H9 (cell line): ENCODE measurements at regions not wholly inside any gene's neighbourhood (a gene's known extent, or its start where the extent isn't known, plus 50 kb on each side); places are given as distances from the start of the nearest gene placed in this dataset.

ENCODE experiments used
- DNase-seq: peaks from one replicate; pipeline ENCODE4 v3.0.0-alpha.2; 2017
- H2AFZ ChIP-seq: one replicate; pipeline ENCODE4 v1.6.1; 2013; ENCODE audit warnings: mild to moderate bottlenecking, low read length, control low read depth, moderate library complexity
- H2AK5ac ChIP-seq: 2 replicates; pipeline ENCODE4 v1.6.1; 2013; ENCODE audit warnings: low read length, control low read depth, mixed read lengths; ENCODE audit not compliant: insufficient read length
- H2BK120ac ChIP-seq: one replicate; pipeline ENCODE4 v1.6.1; 2013; ENCODE audit warnings: low read depth, mild to moderate bottlenecking, low read length, control low read depth, inconsistent platforms; ENCODE audit not compliant: poor library complexity, severe bottlenecking
- H2BK12ac ChIP-seq: 2 replicates; pipeline ENCODE4 v1.6.1; 2013; ENCODE audit warnings: low read length, control low read depth, mixed read lengths, low read depth; ENCODE audit not compliant: insufficient read length
- H2BK15ac ChIP-seq: 2 replicates; pipeline ENCODE4 v1.6.1; 2013; ENCODE audit warnings: low read depth, low read length, control low read depth
- H2BK20ac ChIP-seq: one replicate; pipeline ENCODE4 v1.6.1; 2013; ENCODE audit warnings: low read depth, mild to moderate bottlenecking, low read length, control low read depth, inconsistent platforms; ENCODE audit not compliant: poor library complexity, severe bottlenecking
- H2BK5ac ChIP-seq: 2 replicates; pipeline ENCODE4 v1.6.1; 2013; ENCODE audit warnings: low read length, control low read depth, mixed read lengths; ENCODE audit not compliant: insufficient read length
- H3K14ac ChIP-seq: 2 replicates; pipeline ENCODE4 v1.6.1; 2013; ENCODE audit warnings: low read length, control low read depth; ENCODE audit not compliant: insufficient read depth
- H3K18ac ChIP-seq: 2 replicates; pipeline ENCODE4 v1.6.1; 2013; ENCODE audit warnings: low read depth, mild to moderate bottlenecking, mixed read lengths, low read length, control low read depth; ENCODE audit not compliant: insufficient read length
- H3K23ac ChIP-seq: 2 replicates; pipeline ENCODE4 v1.6.1; 2013; ENCODE audit warnings: low read length, control low read depth, mixed read lengths, low read depth; ENCODE audit not compliant: insufficient read length
- H3K23me2 ChIP-seq: 2 replicates; pipeline ENCODE4 v1.6.1; 2013; ENCODE audit warnings: low read depth, mild to moderate bottlenecking, mixed read lengths, low read length, control low read depth; ENCODE audit not compliant: insufficient read length, poor library complexity, severe bottlenecking
- H3K27ac ChIP-seq: 2 replicates; pipeline ENCODE4 v1.5.1; 2013; ENCODE audit warnings: low read length, control low read depth, mixed read lengths, low read depth; ENCODE audit not compliant: insufficient read length
- H3K27me3 ChIP-seq: 2 replicates; pipeline ENCODE4 v1.6.1; 2013; ENCODE audit warnings: low read length, control low read depth, inconsistent platforms; ENCODE audit not compliant: insufficient read depth
- H3K4ac ChIP-seq: 2 replicates; pipeline ENCODE4 v1.6.1; 2013; ENCODE audit warnings: low read depth, mild to moderate bottlenecking, control low read depth, inconsistent platforms, low read length, moderate library complexity
- H3K4me1 ChIP-seq: 2 replicates; pipeline ENCODE4 v1.6.1; 2013; ENCODE audit warnings: low read length, control low read depth, inconsistent platforms; ENCODE audit not compliant: insufficient read depth
- H3K4me2 ChIP-seq: 2 replicates; pipeline ENCODE4 v1.6.1; 2013; ENCODE audit warnings: low read length, control low read depth, mixed read lengths; ENCODE audit not compliant: insufficient read length, insufficient read depth
- H3K56ac ChIP-seq: 2 replicates; pipeline ENCODE4 v1.6.1; 2013; ENCODE audit warnings: low read depth, mild to moderate bottlenecking, mixed read lengths, low read length, control low read depth; ENCODE audit not compliant: insufficient read length
- H3K79me1 ChIP-seq: 2 replicates; pipeline ENCODE4 v1.6.1; 2013; ENCODE audit warnings: low read depth, mild to moderate bottlenecking, moderate library complexity, low read length, control low read depth, inconsistent platforms; ENCODE audit not compliant: insufficient read depth, poor library complexity, severe bottlenecking
- H3K79me2 ChIP-seq: 2 replicates; pipeline ENCODE4 v1.6.1; 2013; ENCODE audit warnings: low read length, control low read depth, inconsistent platforms; ENCODE audit not compliant: insufficient read depth
- H3K9ac ChIP-seq: 2 replicates; pipeline ENCODE4 v1.6.1; 2013; ENCODE audit warnings: low read length, control low read depth, mixed read lengths; ENCODE audit not compliant: insufficient read length; ENCODE audit errors: extremely low read depth
- H3K9me3 ChIP-seq: one replicate; pipeline ENCODE4 v1.6.1; 2013; ENCODE audit warnings: low read depth, low read length, inconsistent platforms; ENCODE audit not compliant: control insufficient read depth
- H3T11ph ChIP-seq: one replicate; pipeline ENCODE4 v1.6.1; 2013; ENCODE audit warnings: mild to moderate bottlenecking, low read length, control low read depth, inconsistent platforms
- H4K20me1 ChIP-seq: one replicate; pipeline ENCODE4 v1.6.1; 2013; ENCODE audit not compliant: control insufficient read depth, insufficient read length, insufficient read depth
- H4K5ac ChIP-seq: 2 replicates; pipeline ENCODE4 v1.6.1; 2013; ENCODE audit warnings: low read depth, mild to moderate bottlenecking, mixed read lengths, low read length, control low read depth; ENCODE audit not compliant: insufficient read length
- H4K8ac ChIP-seq: replicated peaks from 2 replicates; pipeline ENCODE4 v1.6.1; 2013; ENCODE audit warnings: low read length, control low read depth, mixed read lengths, low read depth; ENCODE audit not compliant: insufficient read length
- H4K91ac ChIP-seq: 2 replicates; pipeline ENCODE4 v1.6.1; 2013; ENCODE audit warnings: low read depth, mild to moderate bottlenecking, moderate library complexity, mixed read lengths, low read length, control low read depth; ENCODE audit not compliant: insufficient read length
- H3K27ac Mint-ChIP-seq, 3 experiments: 2 replicates in 2 of 3; 3 replicates in 1 of 3; pipeline ENCODE4 v1.8.0; 2020 to 2021; ENCODE audit warnings: mixed read lengths in 3 of 3, mild to moderate bottlenecking in 1 of 3, moderate library complexity in 1 of 3
- H3K27me3 Mint-ChIP-seq: 2 replicates; pipeline ENCODE4 v1.8.0; 2021; ENCODE audit warnings: low read depth, mild to moderate bottlenecking, moderate library complexity, mixed read lengths
- H3K36me3 Mint-ChIP-seq, 3 experiments: 2 replicates in 2 of 3; 3 replicates in 1 of 3; pipeline ENCODE4 v1.8.0; 2020 to 2021; ENCODE audit warnings: low read depth in 3 of 3, mixed read lengths in 3 of 3; ENCODE audit not compliant: insufficient read depth in 1 of 3
- H3K4me1 Mint-ChIP-seq, 2 experiments: 2 replicates each; pipeline ENCODE4 v1.8.0; 2020; ENCODE audit warnings: mixed read lengths in 2 of 2
- H3K4me3 Mint-ChIP-seq, 2 experiments: 2 replicates in 1 of 2; 3 replicates in 1 of 2; pipeline ENCODE4 v1.8.0; 2020 to 2021; ENCODE audit warnings: mild to moderate bottlenecking in 2 of 2, mixed read lengths in 2 of 2, moderate library complexity in 1 of 2
- H3K9me3 Mint-ChIP-seq, 2 experiments: 2 replicates in 1 of 2; 3 replicates in 1 of 2; pipeline ENCODE4 v1.8.0; 2020; ENCODE audit warnings: mild to moderate bottlenecking in 2 of 2, mixed read lengths in 2 of 2, moderate library complexity in 1 of 2
- CTCF ChIP-seq: fragments of 200-600 bp; sonication (generic); conservative IDR thresholded peaks from 3 replicates; pipeline ENCODE4 v1.8.0; 2021; ENCODE audit warnings: antibody characterized with exemption, mild to moderate bottlenecking
- WGBS: extraction: QIAGEN DNeasy Blood & Tissue Kit; methylation state at CpG from one replicate; pipeline ENCODE4 v1.1.7; 2013; ENCODE audit warnings: missing lambda C conversion rate, low lambda C conversion rate, mixed read lengths; ENCODE audit not compliant: insufficient read length; ENCODE audit errors: extremely low coverage; 5-methylcytosine and 5-hydroxymethylcytosine counted together

GRCh38 chr2:33946193-33946592 lies 347.1 kb upstream of the FAM98A start:
- no peak overlapping the region for H3K4me2 ChIP-seq
- Mint-ChIP-seq H3K9me3 (peaks cover 13% of the 10 kb centered on the region in 2 experiments; a peak in 4 of 5 replicates), H3K27ac (no peak overlapping the region; a peak in 1 of 7 replicates), H3K4me1 (no peaks in the 10 kb centered on the region), H3K4me3 (no peak overlapping the region), H3K36me3 (peaks cover 3 to 9% (median 5%) of the 10 kb centered on the region in 3 experiments; a peak in 5 of 7 replicates), H3K27me3 (no peaks in the 10 kb centered on the region)
- no peak overlapping the region for H3K4ac ChIP-seq
- no peak overlapping the region for H2BK12ac ChIP-seq
- H3K23me2 ChIP-seq, result no peaks in the 10 kb centered on the region
- no peak overlapping the region for H2BK5ac ChIP-seq
- H3K4me1 ChIP-seq, result no peaks in the 10 kb centered on the region
- no peak for DNase-seq
- H2BK15ac ChIP-seq, result no peak overlapping the region
- H3K23ac ChIP-seq, result no peak overlapping the region
- H3K27ac ChIP-seq, result no peak overlapping the region
- no peaks in the 10 kb centered on the region for H3K79me2 ChIP-seq
- H4K20me1 ChIP-seq, result no peaks in the 10 kb centered on the region
- no peak overlapping the region for H3K14ac ChIP-seq
- no peak overlapping the region for H2AK5ac ChIP-seq
- H3K79me1 ChIP-seq, result no peaks in the 10 kb centered on the region
- H3K9ac ChIP-seq, result no peak overlapping the region
- no peak overlapping the region for H4K8ac ChIP-seq
- no peak overlapping the region for H3T11ph ChIP-seq
- no peak overlapping the region for H4K91ac ChIP-seq
- no CpG with 5 or more reads among the region's 4 CpGs for WGBS
- H2BK120ac ChIP-seq, result no peak overlapping the region
- no peak overlapping the region for H3K56ac ChIP-seq
- H3K9me3 ChIP-seq, result no peaks in the 10 kb centered on the region
- no peak overlapping the region for H2AFZ ChIP-seq
- H4K5ac ChIP-seq, result no peak overlapping the region
- no peak overlapping the region for H3K18ac ChIP-seq
- TF ChIP-seq CTCF, result no peak
- no peak overlapping the region for H2BK20ac ChIP-seq
- H3K27me3 ChIP-seq, result no peaks in the 10 kb centered on the region
